ENCODE measurements at regions not wholly inside any gene's neighbourhood (a gene's known extent, or its start where the extent isn't known, plus 50 kb on each side); places are given as distances from the start of the nearest gene placed in this dataset.

GRCh38 chr5:173505634-173506033 lies 110.8 kb downstream of the BOD1 start:
- TF ChIP-seq CTCF (IDR thresholded peaks at IDR 0.05) (no peak), POLR2AphosphoS5 (IDR thresholded peaks at IDR 0.05) (no peak), POLR2A (IDR thresholded peaks at IDR 0.05) (no peak)
